Prostate gland (tissue), 2 donors: ENCODE measurements at regions not wholly inside any gene's neighbourhood (a gene's known extent, or its start where the extent isn't known, plus 50 kb on each side); places are given as distances from the start of the nearest gene placed in this dataset.

Experiments used
- DNase-seq: peaks from one replicate; pipeline ENCODE4 v3.0.0-alpha.2; 2019; ENCODE audit warnings: low spot score
- H3K27ac ChIP-seq, 2 donors: fragments of 200-600 bp; sonication (generic); 2 replicates each; pipeline ENCODE4 v1.5.1; 2017 to 2019
- H3K27me3 ChIP-seq: fragments of 200-600 bp; sonication (generic); replicated peaks from 2 replicates; pipeline ENCODE4 v1.5.1; 2019; ENCODE audit not compliant: insufficient read depth
- H3K36me3 ChIP-seq, 2 donors: fragments of 200-600 bp; sonication (generic); 1 replicate in 1 of 2; 2 replicates in 1 of 2; pipeline versions ENCODE4 v1.5.1 to v1.8.1; 2017 to 2019
- H3K4me1 ChIP-seq: fragments of 200-600 bp; sonication (generic); replicated peaks from 2 replicates; pipeline ENCODE4 v1.5.1; 2019
- H3K4me3 ChIP-seq, 2 donors: fragments of 200-600 bp; sonication (generic); 2 replicates each; pipeline ENCODE4 v1.5.1; 2017 to 2019
- H3K9me3 ChIP-seq: fragments of 200-600 bp; sonication (generic); 2 replicates; pipeline ENCODE4 v1.5.1; 2017
- POLR2A ChIP-seq: fragments of 450-650 bp; IDR thresholded peaks from one replicate; pipeline ENCODE4 v1.6.1; 2016; ENCODE audit warnings: antibody characterized with exemption, mild to moderate bottlenecking
- POLR2AphosphoS5 ChIP-seq: sonication (generic); formaldehyde crosslinking; IDR thresholded peaks from one replicate; pipeline ENCODE4 v1.6.1; 2017; ENCODE audit warnings: antibody characterized with exemption
- WGBS: methylation state at CpG from one replicate; pipeline ENCODE4 v1.1.5; 2018; 5-methylcytosine and 5-hydroxymethylcytosine counted together
- intact Hi-C: fragments of 100-400 bp; cut with DNase I; formaldehyde crosslinking; loops from one replicate; pipeline ENCODE4 v1.14.2; 2022
- TF ChIP-seq, protein P1 (sequence below), 4 experiments: fragments of 200-600 bp in 2 of 4; fragments of 450-650 bp in 2 of 4; sonication (generic) in 2 of 4; IDR thresholded peaks; 1 replicate in 3 of 4; 2 replicates in 1 of 4; pipeline ENCODE4 v1.5.1; 2016 to 2019; ENCODE audit warnings: antibody characterized with exemption in 4 of 4, mild to moderate bottlenecking in 2 of 4, moderate library complexity in 2 of 4

GRCh38 chr2:157181234-157181633 lies 76.3 kb upstream of the GALNT5 start:
- 63% methylated on average over 2 of the region's 2 CpGs for WGBS
- no peaks in the 10 kb centered on the region for H3K4me1 ChIP-seq
- intact Hi-C loops = no loop called here
- TF ChIP-seq, protein P1, sequence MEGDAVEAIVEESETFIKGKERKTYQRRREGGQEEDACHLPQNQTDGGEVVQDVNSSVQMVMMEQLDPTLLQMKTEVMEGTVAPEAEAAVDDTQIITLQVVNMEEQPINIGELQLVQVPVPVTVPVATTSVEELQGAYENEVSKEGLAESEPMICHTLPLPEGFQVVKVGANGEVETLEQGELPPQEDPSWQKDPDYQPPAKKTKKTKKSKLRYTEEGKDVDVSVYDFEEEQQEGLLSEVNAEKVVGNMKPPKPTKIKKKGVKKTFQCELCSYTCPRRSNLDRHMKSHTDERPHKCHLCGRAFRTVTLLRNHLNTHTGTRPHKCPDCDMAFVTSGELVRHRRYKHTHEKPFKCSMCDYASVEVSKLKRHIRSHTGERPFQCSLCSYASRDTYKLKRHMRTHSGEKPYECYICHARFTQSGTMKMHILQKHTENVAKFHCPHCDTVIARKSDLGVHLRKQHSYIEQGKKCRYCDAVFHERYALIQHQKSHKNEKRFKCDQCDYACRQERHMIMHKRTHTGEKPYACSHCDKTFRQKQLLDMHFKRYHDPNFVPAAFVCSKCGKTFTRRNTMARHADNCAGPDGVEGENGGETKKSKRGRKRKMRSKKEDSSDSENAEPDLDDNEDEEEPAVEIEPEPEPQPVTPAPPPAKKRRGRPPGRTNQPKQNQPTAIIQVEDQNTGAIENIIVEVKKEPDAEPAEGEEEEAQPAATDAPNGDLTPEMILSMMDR (IDR thresholded peaks at IDR 0.05) = no peak
- TF ChIP-seq POLR2A (no peak), POLR2AphosphoS5 (no peak)
- H3K4me3 ChIP-seq = no peak overlapping the region
- H3K9me3 ChIP-seq = no peaks in the 10 kb centered on the region
- no peak for DNase-seq
- no peaks in the 10 kb centered on the region for H3K27me3 ChIP-seq
- H3K36me3 ChIP-seq = no peaks in the 10 kb centered on the region
- no peak overlapping the region for H3K27ac ChIP-seq

GRCh38 chr2:157182204-157182709 lies 75.2 kb upstream of the GALNT5 start:
- Histone ChIP-seq H3K4me3 (no peak overlapping the region), H3K27ac (peak overlapping the region in 1 of 2 donors; percentile 12), H3K4me1 (no peaks in the 10 kb centered on the region), H3K27me3 (no peaks in the 10 kb centered on the region), H3K36me3 (no peaks in the 10 kb centered on the region), H3K9me3 (no peaks in the 10 kb centered on the region)
- DNase-seq = no peak
- intact Hi-C loops = no loop called here
- 92% methylated on average over 6 of the region's 6 CpGs for WGBS
- TF ChIP-seq POLR2A (no peak), POLR2AphosphoS5 (no peak)
- TF ChIP-seq, protein P1 (IDR thresholded peaks at IDR 0.05) = no peak

DNA sequence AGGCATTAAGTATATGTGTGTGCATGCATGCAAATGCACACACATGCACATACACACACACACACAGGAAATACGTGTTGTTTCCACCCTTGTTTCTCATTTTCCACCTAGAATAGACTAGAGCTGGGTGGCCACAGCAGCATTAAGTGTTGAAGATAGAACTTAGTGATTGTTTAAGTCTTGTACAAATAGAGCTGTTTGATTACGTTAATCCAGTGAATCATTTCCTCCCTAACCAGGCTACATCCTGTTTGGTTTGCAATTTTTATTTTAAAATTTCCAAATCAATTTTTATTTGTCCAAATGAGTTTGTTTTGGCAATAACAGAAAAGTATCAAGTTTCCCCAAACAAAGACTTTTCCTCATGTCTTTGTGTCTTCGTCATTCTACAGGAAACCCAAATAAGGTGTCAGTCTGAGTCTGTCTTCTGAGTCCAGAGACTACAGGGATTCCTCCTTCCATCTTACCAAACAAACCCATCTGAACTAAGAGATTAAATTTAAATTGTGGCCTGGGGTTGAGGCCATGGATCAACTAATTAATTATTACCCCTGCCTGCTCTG lies 74.6 kb upstream of the GALNT5 start:
- intact Hi-C loops = no loop called here
- no peak for DNase-seq

DNA sequence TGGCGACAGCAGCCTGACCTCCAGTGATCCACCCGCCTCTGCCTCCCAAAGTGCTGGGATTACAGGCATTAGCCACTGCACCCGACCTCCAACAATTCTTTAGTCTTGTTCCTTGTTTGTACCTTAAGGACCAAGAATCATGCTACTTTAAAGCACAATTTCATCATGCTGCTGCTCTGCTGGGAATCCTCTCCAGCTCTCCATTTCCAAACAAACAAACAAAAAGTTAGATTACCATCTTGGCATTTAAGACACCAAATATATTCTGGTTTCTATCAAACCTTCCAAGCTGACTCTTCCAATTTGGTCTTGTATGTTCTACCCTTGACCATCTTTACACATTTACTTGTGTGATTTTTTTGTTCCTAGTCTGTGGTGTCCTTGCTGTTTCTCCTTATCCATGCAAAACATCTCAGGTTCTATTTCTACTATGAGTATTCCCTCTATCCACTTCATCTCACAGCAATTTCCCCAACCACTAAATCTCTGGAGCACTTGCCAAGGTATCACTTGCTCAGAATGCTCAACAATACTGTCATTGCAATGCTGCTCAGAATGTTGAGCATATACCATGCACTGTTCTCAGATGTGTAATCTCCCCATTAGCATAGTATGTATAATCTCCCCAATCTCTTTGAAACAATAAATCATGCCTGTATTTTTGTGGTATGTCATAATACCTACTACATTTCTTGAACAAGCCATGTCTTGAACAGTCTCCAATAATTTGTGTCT lies 73.2 kb upstream of the GALNT5 start:
- Histone ChIP-seq H3K27ac (no peak overlapping the region), H3K4me3 (no peak overlapping the region), H3K27me3 (no peaks in the 10 kb centered on the region), H3K4me1 (no peaks in the 10 kb centered on the region), H3K9me3 (no peaks in the 10 kb centered on the region), H3K36me3 (no peaks in the 10 kb centered on the region)
- intact Hi-C loops = no loop called here
- DNase-seq = no peak
- TF ChIP-seq, protein P1 (IDR thresholded peaks at IDR 0.05) = no peak
- no peak for TF ChIP-seq POLR2AphosphoS5
- no peak for TF ChIP-seq POLR2A
- WGBS = 92% methylated on average over 3 of the region's 3 CpGs

More for the DNA sequence above, 74.6 kb upstream of the GALNT5 start:
- Histone ChIP-seq H3K27me3 (no peaks in the 10 kb centered on the region), H3K4me3 (no peak overlapping the region), H3K36me3 (no peaks in the 10 kb centered on the region), H3K27ac (peak overlapping the region in 1 of 2 donors; percentile 16), H3K4me1 (no peaks in the 10 kb centered on the region), H3K9me3 (no peaks in the 10 kb centered on the region)
- TF ChIP-seq POLR2AphosphoS5 = peak; percentile 77
- TF ChIP-seq, protein P1 (IDR thresholded peaks at IDR 0.05) = no peak
- WGBS = 15% methylated on average over 3 of the region's 3 CpGs
